HG02973 (cell line): ENCODE measurements at regions not wholly inside any gene's neighbourhood (a gene's known extent, or its start where the extent isn't known, plus 50 kb on each side); places are given as distances from the start of the nearest gene placed in this dataset.

Experiments
- ATAC-seq: cut with Tn5 transposase; IDR thresholded peaks from one replicate; pipeline ENCODE4 v1.9.1; 2021; ENCODE audit warnings: moderate library complexity; ENCODE audit not compliant: unreplicated experiment

- ATAC-seq, result no peak
These were observed 249.7 kb downstream of the AASDHPPT start for GRCh38 chr11:106327134-106327533.

- ATAC-seq, result no peak
These were observed 250.2 kb downstream of the AASDHPPT start for GRCh38 chr11:106327637-106328036.

- ATAC-seq, result no peak
These were observed 252.0 kb downstream of the AASDHPPT start for GRCh38 chr11:106329273-106330018.

- no peak for ATAC-seq
These were observed 253.7 kb downstream of the AASDHPPT start for GRCh38 chr11:106331176-106331575.

GRCh38 chr11:106333678-106334077, 256.2 kb downstream of the AASDHPPT start:
- ATAC-seq, result no peak

- ATAC-seq, result no peak
These were observed 266.9 kb downstream of the AASDHPPT start for GRCh38 chr11:106344394-106344793.

GRCh38 chr11:106344966-106345365, 267.5 kb downstream of the AASDHPPT start:
- no peak for ATAC-seq

- no peak for ATAC-seq
These were observed 275.6 kb downstream of the AASDHPPT start for GRCh38 chr11:106353031-106353430.

- no peak for ATAC-seq
These were observed 291.8 kb downstream of the AASDHPPT start for GRCh38 chr11:106369224-106369623.

GRCh38 chr11:106378513-106379179, 301.2 kb downstream of the AASDHPPT start:
- no peak for ATAC-seq

- ATAC-seq, result no peak
These were observed 301.8 kb downstream of the AASDHPPT start for GRCh38 chr11:106379265-106379664.

- no peak for ATAC-seq
These were observed 302.2 kb downstream of the AASDHPPT start for GRCh38 chr11:106379712-106380111.

GRCh38 chr11:106381895-106382294, 304.4 kb downstream of the AASDHPPT start:
- ATAC-seq, result no peak

- ATAC-seq, result no peak
These were observed 307.0 kb downstream of the AASDHPPT start for GRCh38 chr11:106384429-106384828.

- ATAC-seq, result no peak
These were observed 309.1 kb downstream of the AASDHPPT start for GRCh38 chr11:106386519-106386918.

- no peak for ATAC-seq
These were observed 311.6 kb downstream of the AASDHPPT start for GRCh38 chr11:106389101-106389500.

GRCh38 chr11:106390078-106390477, 312.6 kb downstream of the AASDHPPT start:
- ATAC-seq, result no peak

- ATAC-seq, result no peak
These were observed 314.4 kb downstream of the AASDHPPT start for GRCh38 chr11:106391771-106392420.

GRCh38 chr11:106395716-106396349, 318.4 kb downstream of the AASDHPPT start:
- ATAC-seq, result no peak

- ATAC-seq, result no peak
These were observed 320.5 kb downstream of the AASDHPPT start for GRCh38 chr11:106397787-106398501.
